BE2C (cell line): ENCODE measurements at regions not wholly inside any gene's neighbourhood (a gene's known extent, or its start where the extent isn't known, plus 50 kb on each side); places are given as distances from the start of the nearest gene placed in this dataset.
"Not testable (repeated sequence)": the region's sequence is repeated elsewhere in the genome, so short reads cannot be mapped to it uniquely, and the experiment has no call there.

Experiments
- DNase-seq: peaks from one replicate; pipeline ENCODE4 v3.0.0-alpha.2; 2020
- H3K27me3 ChIP-seq: fragments of 250-450 bp; sonication (Bioruptor Pico); 2 replicates; pipeline ENCODE4 v1.5.1; 2020; ENCODE audit warnings: mild to moderate bottlenecking
- H3K36me3 ChIP-seq: fragments of 250-450 bp; sonication (Bioruptor Pico); 2 replicates; pipeline ENCODE4 v1.5.1; 2020; ENCODE audit warnings: mild to moderate bottlenecking
- H3K4me1 ChIP-seq: fragments of 250-450 bp; sonication (Bioruptor Pico); 2 replicates; pipeline ENCODE4 v1.5.1; 2020
- H3K4me3 ChIP-seq: 2 replicates; pipeline ENCODE4 v1.5.1; 2011; ENCODE audit warnings: low read depth, low read length
- H3K9me3 ChIP-seq: fragments of 250-450 bp; sonication (Bioruptor Pico); 2 replicates; pipeline ENCODE4 v1.5.1; 2020
- TF ChIP-seq, protein P1 (sequence below): IDR thresholded peaks from 2 replicates; pipeline ENCODE4 v1.5.1; 2012; ENCODE audit warnings: mild to moderate bottlenecking, low read depth, low read length

DNA sequence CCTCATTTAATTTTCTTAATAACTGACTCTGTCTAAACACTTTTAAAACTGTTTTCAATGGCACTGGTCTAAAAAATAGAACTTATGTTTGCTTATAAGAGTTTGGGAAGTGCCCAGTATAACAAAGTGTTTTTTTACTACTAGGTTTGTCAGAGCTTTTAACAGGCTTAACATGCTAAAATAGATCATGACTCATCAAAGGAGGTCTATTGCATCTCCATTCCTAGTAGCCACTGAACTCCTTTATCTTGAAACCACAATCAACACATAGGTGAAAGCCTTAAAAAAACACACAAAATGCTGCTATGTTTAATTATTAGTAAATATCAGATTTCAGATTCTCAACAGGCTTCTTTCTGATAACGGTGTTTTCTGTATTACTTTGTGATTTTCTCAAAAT, 196.4 kb upstream of the KIF2B start:
- H3K36me3 ChIP-seq, result no peaks in the 10 kb centered on the region
- TF ChIP-seq, protein P1, sequence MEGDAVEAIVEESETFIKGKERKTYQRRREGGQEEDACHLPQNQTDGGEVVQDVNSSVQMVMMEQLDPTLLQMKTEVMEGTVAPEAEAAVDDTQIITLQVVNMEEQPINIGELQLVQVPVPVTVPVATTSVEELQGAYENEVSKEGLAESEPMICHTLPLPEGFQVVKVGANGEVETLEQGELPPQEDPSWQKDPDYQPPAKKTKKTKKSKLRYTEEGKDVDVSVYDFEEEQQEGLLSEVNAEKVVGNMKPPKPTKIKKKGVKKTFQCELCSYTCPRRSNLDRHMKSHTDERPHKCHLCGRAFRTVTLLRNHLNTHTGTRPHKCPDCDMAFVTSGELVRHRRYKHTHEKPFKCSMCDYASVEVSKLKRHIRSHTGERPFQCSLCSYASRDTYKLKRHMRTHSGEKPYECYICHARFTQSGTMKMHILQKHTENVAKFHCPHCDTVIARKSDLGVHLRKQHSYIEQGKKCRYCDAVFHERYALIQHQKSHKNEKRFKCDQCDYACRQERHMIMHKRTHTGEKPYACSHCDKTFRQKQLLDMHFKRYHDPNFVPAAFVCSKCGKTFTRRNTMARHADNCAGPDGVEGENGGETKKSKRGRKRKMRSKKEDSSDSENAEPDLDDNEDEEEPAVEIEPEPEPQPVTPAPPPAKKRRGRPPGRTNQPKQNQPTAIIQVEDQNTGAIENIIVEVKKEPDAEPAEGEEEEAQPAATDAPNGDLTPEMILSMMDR, result no peak
- H3K4me3 ChIP-seq, result no peak overlapping the region
- H3K9me3 ChIP-seq, result 0 out of 2 replicates have a peak, but pooled peaks cover 2% of the 10 kb centered on the region
- H3K4me1 ChIP-seq, result no peaks in the 10 kb centered on the region
- DNase-seq, result no peak
- H3K27me3 ChIP-seq, result no peaks in the 10 kb centered on the region

DNA sequence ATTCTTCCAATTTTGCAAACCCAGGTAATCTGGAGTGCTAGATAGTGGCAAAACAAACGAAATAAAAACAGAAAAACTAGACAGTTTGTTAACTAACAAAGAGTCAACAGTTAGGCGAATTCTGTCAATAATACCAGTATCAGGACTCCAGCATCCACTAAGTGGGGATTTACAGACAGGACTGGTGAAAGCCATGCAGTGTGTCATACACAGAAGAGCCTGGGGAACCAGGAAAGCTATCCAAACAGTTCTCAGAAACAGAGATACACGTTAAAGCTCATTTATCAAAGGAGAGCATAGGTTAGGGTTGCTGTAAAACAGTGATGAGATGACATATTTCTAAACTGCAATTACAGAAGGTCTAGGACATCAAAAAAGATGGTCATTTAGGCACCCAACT, 203.7 kb upstream of the KIF2B start:
- TF ChIP-seq, protein P1, result no peak
- Histone ChIP-seq H3K4me3 (no peak overlapping the region), H3K9me3 (no peaks in the 10 kb centered on the region), H3K4me1 (no peaks in the 10 kb centered on the region), H3K27me3 (no peaks in the 10 kb centered on the region), H3K36me3 (no peaks in the 10 kb centered on the region)
- DNase-seq, result no peak

DNA sequence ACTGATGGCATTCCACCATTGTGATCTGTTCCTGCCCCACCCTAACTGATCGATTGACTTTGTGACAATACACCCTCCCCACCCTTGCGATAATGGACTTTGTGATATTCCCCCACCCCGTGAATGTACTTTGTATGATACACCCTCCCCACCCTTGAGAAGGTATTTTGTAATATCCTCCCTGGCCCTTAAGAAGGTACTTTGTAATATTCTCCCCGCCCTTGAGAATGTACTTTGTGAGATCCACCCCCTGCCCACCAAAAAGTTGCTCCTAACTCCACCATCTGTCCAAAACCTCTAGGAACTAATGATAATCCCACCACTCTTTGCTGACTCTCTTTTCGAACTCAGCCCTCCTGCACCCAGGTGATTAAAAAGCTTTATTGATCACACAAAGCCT, 214.5 kb upstream of the KIF2B start:
- H3K36me3 ChIP-seq, H3K4me3 ChIP-seq, H3K27me3 ChIP-seq, H3K4me1 ChIP-seq, DNase-seq, H3K9me3 ChIP-seq: not testable (repeated sequence)

DNA sequence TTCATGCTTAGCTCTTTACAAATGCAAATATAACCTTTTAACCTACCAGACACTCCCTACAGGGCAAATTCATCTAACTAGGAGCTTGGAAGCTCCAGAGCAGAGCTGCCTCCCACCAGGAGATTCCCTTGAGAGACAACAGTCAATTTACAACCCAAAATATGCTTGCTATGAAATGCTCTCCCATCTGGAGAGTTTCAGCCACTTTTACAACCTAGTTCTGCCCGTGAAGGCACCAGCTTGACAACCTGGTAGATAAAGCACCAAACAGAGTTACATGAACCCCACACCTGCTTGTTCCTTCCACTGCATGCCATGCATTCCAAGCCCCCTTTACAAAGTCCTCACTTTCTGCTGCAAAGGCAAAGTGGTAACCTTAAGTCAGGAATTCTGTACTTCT, 215.3 kb upstream of the KIF2B start:
- TF ChIP-seq, protein P1, result no peak
- Histone ChIP-seq H3K4me1 (no peaks in the 10 kb centered on the region), H3K4me3 (no peak overlapping the region), H3K27me3 (no peaks in the 10 kb centered on the region), H3K9me3 (no peaks in the 10 kb centered on the region), H3K36me3 (no peaks in the 10 kb centered on the region)
- no peak for DNase-seq

DNA sequence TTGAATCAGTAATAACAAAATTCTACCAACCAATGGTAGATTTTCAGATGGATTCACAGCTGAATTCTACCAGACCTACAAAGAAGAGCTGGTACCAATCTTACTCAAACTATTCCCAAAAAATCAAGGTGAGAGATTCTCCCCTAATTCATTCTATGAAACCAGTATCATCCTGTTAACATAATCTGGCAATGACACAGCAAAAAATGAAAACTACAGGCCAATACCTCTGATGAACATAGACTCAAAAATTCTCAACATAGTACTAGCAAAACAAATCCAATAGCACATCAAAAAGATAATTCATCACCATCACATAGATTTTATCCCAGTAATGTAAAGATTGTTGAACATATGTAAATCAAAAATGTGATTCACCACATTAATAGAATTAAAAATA, 234.4 kb upstream of the KIF2B start:
- Histone ChIP-seq H3K4me3 (no peak overlapping the region), H3K27me3 (no peaks in the 10 kb centered on the region), H3K36me3 (no peaks in the 10 kb centered on the region), H3K4me1 (no peaks in the 10 kb centered on the region), H3K9me3 (no peaks in the 10 kb centered on the region)
- TF ChIP-seq, protein P1, result no peak
- no peak for DNase-seq

DNA sequence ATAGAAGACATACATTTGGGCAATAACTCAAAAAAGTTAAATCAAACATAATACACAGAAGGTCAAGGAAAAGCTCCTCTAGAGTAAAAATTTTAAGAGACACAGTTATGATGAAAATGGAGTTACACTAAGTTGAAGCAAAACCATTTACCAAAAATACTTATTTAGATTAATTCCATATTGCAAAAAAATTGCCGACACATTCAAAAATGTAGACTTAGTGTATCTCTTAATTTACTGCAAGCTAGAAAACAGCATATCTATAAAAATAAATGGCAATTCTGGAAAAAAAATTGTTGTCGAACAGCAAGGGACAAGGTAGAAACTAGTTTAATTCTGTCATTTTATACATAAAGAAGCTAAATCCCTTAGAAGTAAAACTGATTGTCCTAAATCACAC, 248.7 kb upstream of the KIF2B start:
- Histone ChIP-seq H3K4me3 (no peak overlapping the region), H3K4me1 (no peaks in the 10 kb centered on the region), H3K9me3 (no peaks in the 10 kb centered on the region), H3K36me3 (no peaks in the 10 kb centered on the region), H3K27me3 (no peaks in the 10 kb centered on the region)
- TF ChIP-seq, protein P1, result no peak
- DNase-seq, result no peak

DNA sequence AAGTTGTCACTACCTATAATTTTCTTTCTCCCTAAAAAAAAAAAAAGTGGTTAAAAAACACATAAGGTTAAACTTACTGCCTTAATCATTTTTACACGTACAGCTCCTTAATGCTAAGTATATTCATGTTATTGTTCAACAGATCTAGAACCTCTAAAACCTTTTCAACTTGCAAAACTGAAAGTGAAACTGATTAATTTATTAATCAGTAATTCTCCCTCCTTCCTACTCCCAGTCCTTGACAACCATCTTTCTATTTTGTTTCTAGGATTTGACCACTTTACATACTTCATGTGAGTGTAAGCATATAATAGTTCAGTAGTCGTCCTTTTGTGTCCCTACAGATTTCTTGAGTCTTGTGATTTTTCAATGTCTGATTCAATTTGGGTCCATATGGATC, 251.4 kb upstream of the KIF2B start:
- no peak for DNase-seq

More for the DNA sequence above, 251.4 kb upstream of the KIF2B start:
- TF ChIP-seq, protein P1, result no peak
- Histone ChIP-seq H3K9me3 (no peaks in the 10 kb centered on the region), H3K36me3 (no peaks in the 10 kb centered on the region), H3K27me3 (no peaks in the 10 kb centered on the region), H3K4me1 (no peaks in the 10 kb centered on the region), H3K4me3 (no peak overlapping the region)
